ENCODE measurements at regions not wholly inside any gene's neighbourhood (a gene's known extent, or its start where the extent isn't known, plus 50 kb on each side); places are given as distances from the start of the nearest gene placed in this dataset.

GRCh38 chr3:94904156-94904674, 841.4 kb downstream of the NSUN3 start:
- DNase-seq: no peak

- no peak for DNase-seq
Observed at GRCh38 chr3:94909726-94910125, 846.9 kb downstream of the NSUN3 start.

DNA sequence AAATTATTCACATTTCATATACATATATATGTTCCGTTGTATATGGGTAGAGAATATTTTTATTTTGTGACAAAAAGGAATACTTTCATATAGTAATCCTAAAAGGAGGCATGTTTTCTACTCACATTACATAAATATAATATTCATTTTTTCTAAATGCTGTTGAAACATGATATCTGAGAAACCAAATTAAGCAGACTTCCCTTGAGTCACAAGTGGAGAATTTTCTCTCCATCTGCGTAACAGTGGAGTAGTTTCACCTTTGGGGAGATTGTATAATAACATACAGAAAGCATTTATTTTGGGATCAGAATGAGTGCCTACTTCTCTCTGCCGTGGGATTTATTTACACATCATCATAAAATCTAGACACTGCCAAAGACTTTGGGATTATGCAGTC, 849.8 kb downstream of the NSUN3 start:
- no peak for DNase-seq

GRCh38 chr3:94927175-94927574, 864.3 kb downstream of the NSUN3 start:
- no peak for DNase-seq

- DNase-seq: no peak
Observed at GRCh38 chr3:94928921-94929320, 866.1 kb downstream of the NSUN3 start.

DNA sequence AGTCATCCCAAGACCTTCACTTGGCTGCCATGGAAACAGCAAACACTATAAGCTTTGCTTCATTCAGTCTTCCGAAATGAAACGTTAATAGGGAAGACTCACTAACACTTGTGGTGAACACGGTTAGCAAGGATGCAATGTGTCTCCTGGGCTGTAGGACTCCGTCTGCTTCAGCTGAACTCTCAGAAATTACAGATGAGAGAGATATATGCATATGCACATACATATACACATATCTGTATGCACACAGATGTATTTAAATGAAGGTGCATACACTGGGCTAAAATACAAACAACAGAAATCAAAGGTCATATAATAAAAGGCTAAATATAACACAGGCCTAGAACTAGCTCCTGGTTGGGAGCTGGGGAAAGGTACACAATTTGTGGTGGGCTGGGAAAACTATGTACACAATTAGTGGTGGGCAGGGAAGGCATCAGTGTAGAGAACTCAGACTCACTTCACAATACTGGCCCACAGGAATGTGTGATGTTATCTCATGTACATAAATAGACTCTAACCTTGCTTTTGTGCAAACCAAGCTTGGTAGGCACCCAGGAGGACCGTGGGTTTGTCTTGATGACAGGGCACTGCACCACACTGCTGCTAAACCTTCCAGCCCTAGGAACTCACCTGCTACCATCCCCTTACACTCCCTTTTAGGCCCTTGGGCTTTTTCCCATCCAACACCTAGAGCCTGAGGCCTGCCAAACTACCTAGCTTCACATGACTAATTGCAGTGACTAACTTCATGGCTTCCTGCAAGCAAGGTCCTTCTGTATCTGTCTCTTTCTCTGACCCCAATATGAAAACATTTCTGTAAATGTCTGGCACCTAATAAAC, 873.1 kb downstream of the NSUN3 start:
- DNase-seq: no peak

GRCh38 chr3:94937980-94938379, 875.1 kb downstream of the NSUN3 start:
- DNase-seq: no peak

GRCh38 chr3:94946683-94947082, 883.8 kb downstream of the NSUN3 start:
- no peak for DNase-seq

DNA sequence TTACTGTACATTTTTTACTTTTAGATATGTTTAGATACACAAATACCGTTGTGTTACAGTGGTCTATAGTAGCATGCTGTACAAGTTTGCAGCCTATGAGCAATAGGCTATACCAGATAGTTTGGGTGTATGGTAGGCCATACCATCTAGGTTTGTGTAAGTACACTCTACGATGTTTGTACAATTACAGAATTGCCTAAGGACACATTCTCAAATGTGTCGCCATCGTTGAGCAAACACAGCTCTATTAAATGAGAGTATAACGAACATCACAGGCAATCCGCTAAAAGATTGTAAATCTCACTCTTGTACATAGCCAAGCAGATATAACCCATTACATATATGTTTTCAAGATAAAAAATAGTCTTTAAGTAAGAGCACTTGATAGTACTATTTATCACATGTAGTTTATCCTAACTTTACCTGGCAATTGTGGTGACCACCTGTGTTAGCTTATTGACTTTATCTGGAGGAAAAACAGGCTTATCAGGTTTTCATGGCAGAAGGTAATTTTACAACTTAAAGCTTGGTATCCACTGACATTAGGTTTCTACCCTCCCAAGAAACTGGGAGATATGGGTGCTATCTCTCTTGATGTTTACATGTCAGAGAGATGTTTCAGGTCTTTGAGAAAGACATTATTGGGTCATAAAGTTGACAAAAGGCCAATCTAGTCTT, 898.7 kb downstream of the NSUN3 start:
- no peak for DNase-seq

GRCh38 chr3:94965867-94966475, 903.1 kb downstream of the NSUN3 start:
- no peak for DNase-seq

DNA sequence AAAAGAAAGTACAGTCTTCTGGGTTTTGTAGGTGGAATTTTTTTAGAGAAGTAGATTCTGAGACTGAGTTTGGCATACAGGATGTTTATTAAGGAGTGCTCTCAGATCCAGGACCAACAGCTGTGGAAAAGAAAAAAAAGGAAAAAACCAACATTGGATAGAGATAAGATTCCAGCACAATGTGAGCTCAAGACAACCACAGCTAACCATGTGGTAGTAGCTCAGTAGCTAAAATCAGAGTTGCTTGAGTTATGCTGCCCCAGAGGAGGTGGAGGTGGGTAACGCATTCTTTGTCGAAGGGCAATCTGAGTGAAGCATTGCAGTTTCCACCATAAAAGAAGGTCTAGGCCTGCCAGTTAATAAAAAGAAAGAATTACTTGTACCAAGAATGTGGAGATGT, 904.3 kb downstream of the NSUN3 start:
- no peak for DNase-seq

DNA sequence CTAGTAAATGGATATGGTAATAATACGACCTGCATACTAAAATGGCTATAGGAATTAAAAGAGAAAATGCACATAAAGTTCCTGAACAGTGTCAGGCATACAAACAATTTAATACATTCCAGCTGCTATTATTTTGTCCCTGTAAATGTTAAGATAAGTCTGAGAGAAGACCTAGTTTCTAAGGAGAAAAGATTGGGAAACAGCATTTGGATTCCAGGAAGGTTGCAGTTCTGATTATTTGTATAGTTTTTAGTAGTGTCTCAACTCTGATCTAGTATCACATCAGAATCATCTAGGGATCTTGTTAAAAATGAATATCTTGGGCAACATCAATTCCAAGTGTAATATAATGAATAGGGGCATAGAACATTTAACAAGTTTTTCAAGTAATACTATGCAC, 905.7 kb downstream of the NSUN3 start:
- no peak for DNase-seq

DNA sequence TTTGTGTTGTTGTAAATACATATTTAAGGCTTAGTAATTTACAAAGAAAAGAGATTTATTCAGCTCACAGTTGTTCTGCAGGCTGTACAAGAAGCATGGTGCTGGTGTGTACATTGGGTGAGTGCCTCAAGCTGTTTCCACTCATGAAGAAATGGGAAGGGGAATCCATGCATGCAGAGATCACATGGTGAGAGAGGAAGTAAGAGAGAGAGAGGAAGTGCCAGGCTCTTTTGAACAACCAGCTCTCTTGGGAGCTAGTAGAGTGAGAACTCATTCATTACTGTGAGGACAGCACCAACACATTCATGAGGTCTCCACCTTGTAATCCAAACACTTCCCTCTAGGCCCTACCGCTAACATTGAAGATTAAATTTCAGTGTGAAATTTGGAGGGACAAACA, 909.2 kb downstream of the NSUN3 start:
- DNase-seq: no peak

DNA sequence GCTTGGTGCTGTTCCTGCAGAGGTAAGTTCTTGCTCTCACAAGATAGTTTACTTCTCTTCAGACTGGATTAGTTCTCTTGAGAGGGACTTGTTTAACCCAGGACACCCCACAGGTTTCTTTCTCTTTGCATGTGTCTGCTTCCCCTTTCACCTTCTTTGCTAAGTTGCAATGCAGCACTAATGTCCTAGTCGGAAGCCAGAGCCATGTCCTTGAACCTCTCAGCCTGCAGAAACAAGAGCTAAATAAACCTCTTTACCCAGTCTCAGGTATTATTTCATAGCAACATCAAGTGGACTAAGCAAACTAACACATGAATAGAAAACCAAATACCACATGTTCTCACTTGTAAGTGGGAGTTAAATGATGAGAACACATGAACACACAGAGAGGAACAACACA, 915.2 kb downstream of the NSUN3 start:
- no peak for DNase-seq

DNA sequence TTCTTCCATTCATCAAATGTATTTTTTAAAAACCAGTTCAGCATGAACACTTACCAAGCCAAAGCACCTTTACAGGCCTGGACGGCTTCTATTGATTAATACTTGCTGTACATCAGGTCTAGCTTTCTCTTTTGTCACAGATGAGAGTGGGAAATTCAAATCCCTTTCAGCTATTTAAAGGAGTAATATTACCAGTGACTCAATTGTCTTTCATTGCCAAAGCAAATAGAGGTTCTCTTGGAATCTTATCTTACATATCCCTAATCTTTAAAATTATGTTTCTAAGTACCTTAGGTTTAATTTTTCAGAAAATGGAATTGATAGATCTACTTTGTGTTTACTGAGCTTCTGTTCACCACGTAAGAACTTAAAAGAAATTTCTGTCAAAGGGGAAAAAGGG, 922.9 kb downstream of the NSUN3 start:
- no peak for DNase-seq

DNA sequence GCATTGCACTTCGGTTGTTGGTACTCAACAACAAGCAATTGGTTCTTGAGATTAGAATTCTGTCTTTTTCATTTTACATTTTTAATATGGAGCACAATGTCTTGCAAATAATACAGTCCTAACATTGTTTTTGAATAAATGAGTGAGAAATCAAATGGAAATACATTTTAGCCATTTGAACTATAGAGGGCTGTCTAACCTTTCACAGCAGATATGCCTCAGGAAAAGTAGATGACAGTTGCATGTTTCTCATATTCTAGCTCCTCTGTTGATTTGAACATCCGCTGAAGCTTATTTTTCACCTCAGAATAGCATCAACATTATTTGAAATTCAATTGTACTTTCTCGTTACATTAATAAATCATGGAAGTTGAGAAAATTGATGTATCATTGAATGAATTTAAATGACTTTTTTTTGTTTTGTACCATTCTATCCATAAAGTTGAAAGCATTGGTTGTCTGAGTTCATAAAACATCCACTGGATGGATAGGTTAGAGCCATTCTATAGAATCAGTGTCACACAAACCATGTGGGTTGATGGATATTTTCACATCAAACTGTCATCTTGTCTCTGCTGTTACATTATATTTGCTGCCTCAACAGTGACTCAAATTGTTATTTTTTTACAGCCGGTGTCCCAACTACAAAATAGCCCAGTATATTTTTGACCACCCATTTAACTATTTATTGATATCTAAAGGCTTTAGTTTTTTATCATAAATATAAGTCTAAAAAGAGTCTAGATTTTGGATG, 928.3 kb downstream of the NSUN3 start:
- no peak for DNase-seq

- no peak for DNase-seq
Observed at GRCh38 chr3:94996743-94997142, 933.9 kb downstream of the NSUN3 start.

DNA sequence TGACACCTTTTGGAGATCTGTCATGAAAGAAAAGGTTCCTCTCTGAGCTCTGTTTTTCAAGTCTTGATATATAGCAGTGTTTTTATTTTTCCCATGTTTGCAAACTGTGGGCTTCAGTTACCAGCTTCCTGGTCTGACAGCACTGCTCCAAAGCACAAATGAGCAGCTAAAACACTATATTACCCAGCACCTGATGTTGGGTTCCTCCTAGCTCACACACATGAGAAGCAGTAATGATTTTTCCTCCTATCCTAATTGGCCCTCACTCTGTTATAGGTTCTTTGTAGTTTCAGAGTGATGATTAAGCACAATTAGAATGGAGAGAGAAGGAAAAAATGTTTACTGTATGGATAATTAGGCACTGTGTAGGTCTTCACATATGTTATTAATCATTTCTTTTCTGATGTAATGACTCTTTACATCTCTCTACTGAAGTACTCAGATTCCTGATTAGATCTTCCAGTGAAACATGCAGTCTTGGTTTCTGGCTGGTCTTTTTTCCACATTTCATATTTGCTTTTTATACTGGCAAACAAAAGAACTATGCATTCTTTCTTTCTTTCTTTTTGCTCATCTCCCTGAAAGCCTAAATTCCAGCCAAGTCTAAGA, 939.7 kb downstream of the NSUN3 start:
- DNase-seq: no peak

GRCh38 chr3:95028688-95029087, 965.8 kb downstream of the NSUN3 start:
- DNase-seq: no peak

GRCh38 chr3:95029644-95030043, 966.8 kb downstream of the NSUN3 start:
- DNase-seq: no peak

DNA sequence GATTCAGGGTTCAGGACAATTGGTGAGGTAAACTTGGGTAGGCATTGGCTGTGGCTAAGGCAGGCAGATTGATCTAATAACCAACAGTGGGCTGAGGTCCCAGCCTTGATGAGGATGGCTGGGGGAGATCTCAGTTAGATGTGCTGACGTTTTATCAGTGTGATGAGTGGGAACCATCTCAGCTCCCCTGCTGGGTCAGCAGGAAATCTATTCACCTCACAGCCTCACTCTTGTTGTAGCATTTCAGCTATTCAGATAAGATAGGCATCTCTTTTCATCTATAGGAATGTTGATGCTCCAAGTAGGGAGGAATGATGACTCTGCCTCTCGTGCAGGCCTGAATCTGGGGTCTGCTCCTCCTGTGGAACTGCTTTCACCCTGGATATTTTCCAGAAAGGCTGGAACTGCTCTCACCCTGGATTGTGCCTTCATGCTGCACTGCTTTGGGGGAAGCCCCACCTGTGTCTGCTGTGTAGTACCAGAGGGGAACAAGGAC, 973.7 kb downstream of the NSUN3 start:
- no peak for DNase-seq

GRCh38 chr3:95037097-95037496, 974.2 kb downstream of the NSUN3 start:
- no peak for DNase-seq

DNA sequence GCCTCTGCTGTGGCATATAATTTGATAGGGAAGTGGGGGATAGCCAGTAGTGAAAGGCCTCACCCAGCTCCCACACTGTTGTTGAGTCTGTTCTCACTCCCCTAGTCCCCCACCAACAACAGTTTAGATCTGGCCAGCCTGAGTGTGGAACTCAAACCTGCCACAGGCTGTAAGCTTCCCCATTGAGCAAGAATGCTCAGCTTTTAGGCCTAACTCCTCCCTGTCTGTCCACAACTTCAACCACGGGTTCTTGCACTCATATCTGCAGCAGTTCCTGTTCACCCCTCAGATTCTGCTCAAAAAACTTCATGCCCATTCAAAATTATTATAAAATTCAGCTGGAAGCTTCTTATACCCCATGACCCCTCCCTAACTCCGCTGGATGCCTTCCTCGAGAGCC, 975.1 kb downstream of the NSUN3 start:
- DNase-seq: no peak
